K562 (cell line): ENCODE measurements at regions not wholly inside any gene's neighbourhood (a gene's known extent, or its start where the extent isn't known, plus 50 kb on each side); places are given as distances from the start of the nearest gene placed in this dataset.

Source experiments
- ARID3A ChIP-seq: IDR thresholded peaks from 2 replicates; pipeline ENCODE4 v1.6.1; 2012; ENCODE audit warnings: low read depth, low read length, improper control_type of control experiment, borderline replicate concordance
- ARID3B ChIP-seq: fragments of 250-450 bp; sonication (Bioruptor Pico); IDR thresholded peaks from 2 replicates; pipeline ENCODE4 v1.4.0; 2020; ENCODE audit warnings: borderline replicate concordance
- ELK3 ChIP-seq: fragments of 450-650 bp; formaldehyde crosslinking; IDR thresholded peaks from 2 replicates; pipeline ENCODE4 v1.4.0; 2020; ENCODE audit warnings: mild to moderate bottlenecking
- FOSL1 ChIP-seq: fragments of 200-800 bp; sonication (Bioruptor generic); conservative IDR thresholded peaks from 2 replicates; pipeline ENCODE4 v1.6.1; 2016; ENCODE audit warnings: missing genetic modification characterization, missing compliant biosample characterization
- GABPB1 ChIP-seq: sonication (generic); formaldehyde crosslinking; IDR thresholded peaks from 2 replicates; pipeline ENCODE4 v1.8.0; 2022; ENCODE audit warnings: mild to moderate bottlenecking, missing genetic modification reagents
- JUN ChIP-seq, 2 experiments: sonication (generic) in 1 of 2; formaldehyde crosslinking in 1 of 2; IDR thresholded peaks; 2 replicates each; pipeline versions ENCODE4 v1.6.1 to v1.8.0; 2012 to 2022; ENCODE audit warnings: borderline replicate concordance in 2 of 2, mild to moderate bottlenecking in 2 of 2, improper control_type of control experiment in 1 of 2, low read depth in 1 of 2, low read length in 1 of 2, missing genetic modification reagents in 1 of 2
- MCM2 ChIP-seq: fragments of 450-650 bp; IDR thresholded peaks from 2 replicates; pipeline ENCODE4 v1.6.1; 2017; ENCODE audit warnings: low read depth, mild to moderate bottlenecking
- NR2C1 ChIP-seq, 2 experiments: fragments of 450-650 bp; IDR thresholded peaks; 2 replicates each; pipeline ENCODE4 v1.6.1; 2017; ENCODE audit warnings: mild to moderate bottlenecking in 2 of 2, antibody characterized with exemption in 1 of 2, inconsistent platforms in 1 of 2, missing compliant biosample characterization in 1 of 2, missing genetic modification characterization in 1 of 2
- NR4A1 ChIP-seq, 2 experiments: fragments of 250-450 bp in 1 of 2; fragments of 450-650 bp in 1 of 2; sonication (Bioruptor Pico) in 1 of 2; IDR thresholded peaks; 2 replicates each; pipeline versions ENCODE4 v1.4.0 to v1.6.1; 2016 to 2020; ENCODE audit warnings: mild to moderate bottlenecking in 2 of 2, missing compliant biosample characterization in 1 of 2, missing genetic modification characterization in 1 of 2, moderate library complexity in 1 of 2
- TSHZ1 ChIP-seq: fragments of 250-450 bp; sonication (Bioruptor Pico); IDR thresholded peaks from 2 replicates; pipeline ENCODE4 v1.4.0; 2020; ENCODE audit warnings: mild to moderate bottlenecking, moderate library complexity
- ZBTB8A ChIP-seq: fragments of 450-650 bp; IDR thresholded peaks from 2 replicates; pipeline ENCODE4 v1.6.1; 2018; ENCODE audit warnings: mild to moderate bottlenecking, moderate library complexity; ENCODE audit not compliant: partially characterized antibody
- ZNF239 ChIP-seq: fragments of 250-450 bp; sonication (Bioruptor Pico); IDR thresholded peaks from 2 replicates; pipeline ENCODE4 v1.4.0; 2020; ENCODE audit warnings: mild to moderate bottlenecking
- ZNF274 ChIP-seq: IDR thresholded peaks from 2 replicates; pipeline ENCODE4 v1.6.1; 2011; ENCODE audit warnings: low read depth, mild to moderate bottlenecking, low read length, moderate library complexity, borderline replicate concordance
- ZNF780A ChIP-seq: fragments of 250-450 bp; sonication (Bioruptor Pico); IDR thresholded peaks from 2 replicates; pipeline ENCODE4 v1.5.0; 2021; ENCODE audit warnings: mild to moderate bottlenecking
- TF ChIP-seq, protein P1 (sequence below): fragments of 450-650 bp; IDR thresholded peaks from 2 replicates; pipeline ENCODE4 v1.6.1; 2016
- TF ChIP-seq, protein P2 (sequence below): sonication (generic); formaldehyde crosslinking; IDR thresholded peaks from 2 replicates; pipeline ENCODE4 v1.8.0; 2023; ENCODE audit warnings: mild to moderate bottlenecking, missing genetic modification reagents

GRCh38 chr13:50357586-50358118 lies 342.4 kb downstream of the KCNRG start (continued):
- TF ChIP-seq ARID3A = no peak
- no peak for TF ChIP-seq ZBTB8A
- no peak for TF ChIP-seq TSHZ1
- TF ChIP-seq MCM2 = no peak
- TF ChIP-seq GABPB1 = no peak
- no peak for TF ChIP-seq ARID3B (CRISPR knock-in tag)
- TF ChIP-seq, protein P1, sequence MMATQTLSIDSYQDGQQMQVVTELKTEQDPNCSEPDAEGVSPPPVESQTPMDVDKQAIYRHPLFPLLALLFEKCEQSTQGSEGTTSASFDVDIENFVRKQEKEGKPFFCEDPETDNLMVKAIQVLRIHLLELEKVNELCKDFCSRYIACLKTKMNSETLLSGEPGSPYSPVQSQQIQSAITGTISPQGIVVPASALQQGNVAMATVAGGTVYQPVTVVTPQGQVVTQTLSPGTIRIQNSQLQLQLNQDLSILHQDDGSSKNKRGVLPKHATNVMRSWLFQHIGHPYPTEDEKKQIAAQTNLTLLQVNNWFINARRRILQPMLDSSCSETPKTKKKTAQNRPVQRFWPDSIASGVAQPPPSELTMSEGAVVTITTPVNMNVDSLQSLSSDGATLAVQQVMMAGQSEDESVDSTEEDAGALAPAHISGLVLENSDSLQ = peak; percentile 45; the same call in 1 of the 2 replicates
- no peak for TF ChIP-seq NR2C1 (IDR thresholded peaks at IDR 0.05)
- no peak for TF ChIP-seq NR2C1 (tag; IDR thresholded peaks at IDR 0.05)
- no peak for TF ChIP-seq ELK3 (CRISPR knock-in tag)
- peak; percentile 95 for TF ChIP-seq JUN (IDR thresholded peaks at IDR 0.05; ENCODE audit: borderline replicate concordance, low read depth, low read length)
- TF ChIP-seq JUN (CRISPR knock-in tag; IDR thresholded peaks at IDR 0.05; ENCODE audit: borderline replicate concordance) = no peak; the same call in 1 of the 2 replicates
- no peak for TF ChIP-seq ZNF274
- peak; percentile 42; the same call in 1 of the 2 replicates for TF ChIP-seq FOSL1 (tag)
- TF ChIP-seq, protein P2, sequence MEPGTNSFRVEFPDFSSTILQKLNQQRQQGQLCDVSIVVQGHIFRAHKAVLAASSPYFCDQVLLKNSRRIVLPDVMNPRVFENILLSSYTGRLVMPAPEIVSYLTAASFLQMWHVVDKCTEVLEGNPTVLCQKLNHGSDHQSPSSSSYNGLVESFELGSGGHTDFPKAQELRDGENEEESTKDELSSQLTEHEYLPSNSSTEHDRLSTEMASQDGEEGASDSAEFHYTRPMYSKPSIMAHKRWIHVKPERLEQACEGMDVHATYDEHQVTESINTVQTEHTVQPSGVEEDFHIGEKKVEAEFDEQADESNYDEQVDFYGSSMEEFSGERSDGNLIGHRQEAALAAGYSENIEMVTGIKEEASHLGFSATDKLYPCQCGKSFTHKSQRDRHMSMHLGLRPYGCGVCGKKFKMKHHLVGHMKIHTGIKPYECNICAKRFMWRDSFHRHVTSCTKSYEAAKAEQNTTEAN = no peak
- no peak for TF ChIP-seq ZNF780A
- no peak for TF ChIP-seq ZNF239 (CRISPR knock-in tag)
- TF ChIP-seq NR4A1 (CRISPR knock-in tag; IDR thresholded peaks at IDR 0.05) = no peak
- TF ChIP-seq NR4A1 (tag; IDR thresholded peaks at IDR 0.05) = no peak
